K562 (cell line): ENCODE measurements at regions not wholly inside any gene's neighbourhood (a gene's known extent, or its start where the extent isn't known, plus 50 kb on each side); places are given as distances from the start of the nearest gene placed in this dataset.

ENCODE experiments used
- ATAC-seq: fragments of 200-7000 bp; cut with Tn5 transposase; 3 replicates; pipeline ENCODE4 v1.9.1; 2020; ENCODE audit warnings: moderate library complexity
- BruUV-seq: library from RNA; stranded (reverse); fragments of 400-500 nt; replicated peaks from 2 replicates; lab custom pipeline; 2021; lab: Mats Ljungman, UMichigan
- CTCF ChIA-PET: fragments of 300-600 bp; formaldehyde crosslinking; extraction: SDS; loops from one replicate; lab custom pipeline; 2021; ENCODE audit warnings: low intra/inter-chr PET ratio; lab: Yijun Ruan, JAX
- POLR2A ChIA-PET: fragments of 300-600, 350-650 bp; sonication (Branson Sonifier 250); formaldehyde crosslinking; extraction: SDS; loops from one replicate; lab custom pipeline; 2021; ENCODE audit warnings: antibody characterized with exemption, inconsistent platforms; lab: Yijun Ruan, JAX
- DNase-seq, 4 experiments: peaks; one replicate each; pipeline versions ENCODE4 v3.0.0 to v3.0.0-alpha.2; 2011 to 2018; ENCODE audit warnings: low spot score in 3 of 4, mixed read lengths in 3 of 4; ENCODE audit errors: extremely low read depth in 1 of 4
- FAIRE-seq: peaks from 2 replicates; lab custom pipeline; 2011; peaks lifted over from hg19 to GRCh38; lab: Jason Lieb, UNC
- H2AFZ ChIP-seq: 2 replicates; pipeline ENCODE4 v1.6.0; 2011; ENCODE audit warnings: low read depth, low read length, control low read depth, inconsistent platforms
- H3K27ac ChIP-seq: fragments of 200-600 bp; 3 replicates; pipeline ENCODE4 v1.8.0; 2011; ENCODE audit warnings: low read depth, mild to moderate bottlenecking, control low read depth, inconsistent platforms, low read length, moderate library complexity, mixed read lengths; ENCODE audit errors: extremely low read depth
- H3K27me3 ChIP-seq, 2 experiments: fragments of 300-600 bp in 1 of 2; 2 replicates in 1 of 2; 3 replicates in 1 of 2; pipeline versions ENCODE4 v1.6.0 to v1.8.0; 2011; ENCODE audit warnings: inconsistent platforms in 2 of 2, low read length in 2 of 2, mild to moderate bottlenecking in 1 of 2, mixed read lengths in 1 of 2, moderate library complexity in 1 of 2; ENCODE audit not compliant: control insufficient read depth in 2 of 2, insufficient read depth in 2 of 2
- H3K36me3 ChIP-seq: fragments of 300-600 bp; 3 replicates; pipeline ENCODE4 v1.8.0; 2011; ENCODE audit warnings: mild to moderate bottlenecking, low read length, inconsistent platforms; ENCODE audit not compliant: control insufficient read depth, insufficient read depth
- H3K4me1 ChIP-seq, 2 experiments: fragments of 200-600 bp in 1 of 2; replicated peaks in 1 of 2; 2 replicates in 1 of 2; 3 replicates in 1 of 2; pipeline versions ENCODE4 v1.5.1 to v1.8.0; 2011; ENCODE audit warnings: inconsistent platforms in 2 of 2, low read length in 2 of 2, mild to moderate bottlenecking in 1 of 2, mixed read lengths in 1 of 2, moderate library complexity in 1 of 2; ENCODE audit not compliant: control insufficient read depth in 2 of 2, insufficient read depth in 2 of 2
- H3K4me2 ChIP-seq: 2 replicates; pipeline ENCODE4 v1.6.1; 2011; ENCODE audit warnings: low read length, control low read depth, inconsistent platforms, mixed read lengths; ENCODE audit not compliant: insufficient read depth
- H3K4me3 ChIP-seq: fragments of 200-600 bp; sonication (generic), shearing (Covaris generic); 2 replicates; pipeline ENCODE4 v1.5.1; 2016; ENCODE audit warnings: control low read depth, inconsistent platforms
- H3K79me2 ChIP-seq: fragments of 200-600 bp; 3 replicates; pipeline ENCODE4 v1.8.0; 2011; ENCODE audit warnings: low read length, inconsistent platforms; ENCODE audit not compliant: control insufficient read depth, insufficient read depth
- H3K9ac ChIP-seq, 2 experiments: 2 replicates each; pipeline versions ENCODE4 v1.6.0 to v1.6.1; 2011; ENCODE audit warnings: low read depth in 2 of 2, low read length in 2 of 2, control low read depth in 1 of 2, inconsistent platforms in 1 of 2, mild to moderate bottlenecking in 1 of 2, mixed read lengths in 1 of 2; ENCODE audit not compliant: insufficient read depth in 1 of 2
- H3K9me1 ChIP-seq: one replicate; pipeline ENCODE4 v1.6.0; 2011; ENCODE audit warnings: inconsistent platforms, mild to moderate bottlenecking, low read length, moderate library complexity; ENCODE audit not compliant: control insufficient read depth, insufficient read depth
- H3K9me3 ChIP-seq: replicated peaks from 2 replicates; pipeline ENCODE4 v1.5.1; 2011; ENCODE audit warnings: low read depth, low read length, inconsistent platforms; ENCODE audit not compliant: control insufficient read depth, insufficient read depth
- H4K20me1 ChIP-seq: replicated peaks from 2 replicates; pipeline ENCODE4 v1.6.1; 2011; ENCODE audit warnings: low read length, inconsistent platforms, mixed read lengths; ENCODE audit not compliant: control insufficient read depth, insufficient read depth
- CCAR2 ChIP-seq: fragments of 200-400 bp; formaldehyde crosslinking; IDR thresholded peaks from 2 replicates; pipeline ENCODE4 v1.6.1; 2017; ENCODE audit warnings: mild to moderate bottlenecking, low read depth, low read length
- GABPB2 ChIP-seq: fragments of 250-450 bp; sonication (Bioruptor Pico); conservative IDR thresholded peaks from 2 replicates; pipeline ENCODE4 v1.5.1; 2021; ENCODE audit warnings: mild to moderate bottlenecking
- HNRNPL ChIP-seq: fragments of 200-400 bp; formaldehyde crosslinking; IDR thresholded peaks from 2 replicates; pipeline ENCODE4 v1.6.1; 2017; ENCODE audit warnings: low read depth, mild to moderate bottlenecking, low read length
- ID3 ChIP-seq, 2 experiments: fragments of 250-450 bp in 1 of 2; fragments of 450-650 bp in 1 of 2; sonication (Bioruptor Pico) in 1 of 2; IDR thresholded peaks; 2 replicates each; pipeline versions ENCODE4 v1.6.1 to v1.8.0; 2016 to 2021; ENCODE audit warnings: mild to moderate bottlenecking in 2 of 2, moderate library complexity in 2 of 2, missing compliant biosample characterization in 1 of 2, missing genetic modification characterization in 1 of 2
- MIER1 ChIP-seq: fragments of 450-650 bp; IDR thresholded peaks from 2 replicates; pipeline ENCODE4 v1.6.1; 2016; ENCODE audit warnings: antibody characterized with exemption, mild to moderate bottlenecking, low read depth
- NCOA1 ChIP-seq: fragments of 450-650 bp; IDR thresholded peaks from 2 replicates; pipeline ENCODE4 v1.6.1; 2016; ENCODE audit warnings: low read depth
- SMAD2 ChIP-seq: fragments of 150-350 bp; IDR thresholded peaks from 2 replicates; pipeline ENCODE4 v1.6.1; 2014; ENCODE audit warnings: low read depth, mild to moderate bottlenecking, low read length
- TCF3 ChIP-seq: sonication (generic); formaldehyde crosslinking; IDR thresholded peaks from 2 replicates; pipeline ENCODE4 v1.4.0; 2020; ENCODE audit warnings: mild to moderate bottlenecking, missing genetic modification reagents
- TCFL5 ChIP-seq: fragments of 250-450 bp; sonication (Bioruptor Pico); conservative IDR thresholded peaks from 2 replicates; pipeline ENCODE4 v1.6.1; 2021; ENCODE audit warnings: mild to moderate bottlenecking, moderate library complexity, matching md5 sums
- ZEB2 ChIP-seq: fragments of 450-650 bp; IDR thresholded peaks from 2 replicates; pipeline ENCODE4 v1.6.1; 2016
- WGBS: fragments of 100-300 bp; shearing (Covaris generic); methylation state at CpG from one replicate; pipeline ENCODE4 v1.1.6; 2016; ENCODE audit warnings: low coverage, mixed read lengths; ENCODE audit not compliant: insufficient coverage; ENCODE audit errors: missing lambda C conversion rate; 5-methylcytosine and 5-hydroxymethylcytosine counted together
- in situ Hi-C: fragments of 300-500 bp; cut with MboI; formaldehyde crosslinking; loops from 4 replicates; pipeline ENCODE4 v1.15.0; 2018; ENCODE audit warnings: inconsistent platforms, mixed read lengths
- intact Hi-C: fragments of 100-400 bp; cut with micrococcal nuclease; formaldehyde crosslinking; loops from 2 replicates; pipeline ENCODE4 v1.14.2; 2022

GRCh38 chr2:147172493-147173188 is 672.2 kb upstream of the ACVR2A start:
- ATAC-seq (no peak), DNase-seq (no peak), FAIRE-seq (no peak)
- no peaks in the 10 kb centered on the region for H3K4me1 ChIP-seq
- whole genome bisulfite sequencing = 3% methylated on average over 9 of the region's 9 CpGs
- no TSS peak for BruUV-seq
- no peak overlapping the region for H2AFZ ChIP-seq
- no peak overlapping the region for H3K4me3 ChIP-seq
- ChIA-PET POLR2A (no interaction called here), CTCF (no interaction called here)
- intact Hi-C loops = no loop called here
- no peaks in the 10 kb centered on the region for H3K9me3 ChIP-seq
- H3K27ac ChIP-seq = no peak overlapping the region
- no peak overlapping the region for H3K9ac ChIP-seq
- H3K36me3 ChIP-seq = no peaks in the 10 kb centered on the region
- no peak for TF ChIP-seq HNRNPL
- no peak for TF ChIP-seq CCAR2
- TF ChIP-seq ZEB2 = no peak
- TF ChIP-seq NCOA1 = no peak
- TF ChIP-seq GABPB2 (CRISPR knock-in tag) = no peak
- TF ChIP-seq SMAD2 = no peak
- no peak for TF ChIP-seq ID3 (CRISPR knock-in tag; IDR thresholded peaks at IDR 0.05)
- TF ChIP-seq ID3 (tag; IDR thresholded peaks at IDR 0.05) = no peak
- no peak for TF ChIP-seq MIER1
- TF ChIP-seq TCF3 (CRISPR knock-in tag) = no peak
- no peak for TF ChIP-seq TCFL5 (CRISPR knock-in tag)
- no peaks in the 10 kb centered on the region for H4K20me1 ChIP-seq
- no peaks in the 10 kb centered on the region for H3K27me3 ChIP-seq
- in situ Hi-C loops = no loop called here
- no peak overlapping the region for H3K4me2 ChIP-seq
- H3K9me1 ChIP-seq = no peaks in the 10 kb centered on the region
- H3K79me2 ChIP-seq = no peaks in the 10 kb centered on the region
